BJ (cell line): ENCODE measurements at regions not wholly inside any gene's neighbourhood (a gene's known extent, or its start where the extent isn't known, plus 50 kb on each side); places are given as distances from the start of the nearest gene placed in this dataset.

Source experiments
- CTCF ChIA-PET: fragments of 350-600 bp; formaldehyde crosslinking; extraction: SDS; loops from one replicate; lab custom pipeline; 2021; ENCODE audit warnings: antibody characterized with exemption, inconsistent platforms; lab: Yijun Ruan, JAX
- POLR2A ChIA-PET: fragments of 300-600 bp; sonication (Branson Sonifier 250); formaldehyde crosslinking; extraction: SDS; loops from one replicate; lab custom pipeline; 2021; ENCODE audit warnings: antibody characterized with exemption; lab: Charles Lee
- DNase-seq: peaks from one replicate; pipeline ENCODE4 v3.0.0-alpha.2; 2011; ENCODE audit warnings: low read depth
- H3K27me3 ChIP-seq: 2 replicates; pipeline ENCODE4 v1.6.0; 2011; ENCODE audit warnings: low read length; ENCODE audit not compliant: control insufficient read depth, insufficient read depth
- H3K36me3 ChIP-seq: 2 replicates; pipeline ENCODE4 v1.5.1; 2011; ENCODE audit warnings: low read length; ENCODE audit not compliant: control insufficient read depth, insufficient read depth
- H3K4me3 ChIP-seq: 2 replicates; pipeline ENCODE4 v1.5.1; 2011; ENCODE audit warnings: low read depth, mild to moderate bottlenecking, control low read depth, low read length
- TF ChIP-seq, protein P1 (sequence below): IDR thresholded peaks from 2 replicates; pipeline ENCODE4 v1.5.1; 2011; ENCODE audit warnings: low read depth, mild to moderate bottlenecking, control low read depth, inconsistent platforms, low read length, moderate library complexity; ENCODE audit not compliant: insufficient read depth

DNA sequence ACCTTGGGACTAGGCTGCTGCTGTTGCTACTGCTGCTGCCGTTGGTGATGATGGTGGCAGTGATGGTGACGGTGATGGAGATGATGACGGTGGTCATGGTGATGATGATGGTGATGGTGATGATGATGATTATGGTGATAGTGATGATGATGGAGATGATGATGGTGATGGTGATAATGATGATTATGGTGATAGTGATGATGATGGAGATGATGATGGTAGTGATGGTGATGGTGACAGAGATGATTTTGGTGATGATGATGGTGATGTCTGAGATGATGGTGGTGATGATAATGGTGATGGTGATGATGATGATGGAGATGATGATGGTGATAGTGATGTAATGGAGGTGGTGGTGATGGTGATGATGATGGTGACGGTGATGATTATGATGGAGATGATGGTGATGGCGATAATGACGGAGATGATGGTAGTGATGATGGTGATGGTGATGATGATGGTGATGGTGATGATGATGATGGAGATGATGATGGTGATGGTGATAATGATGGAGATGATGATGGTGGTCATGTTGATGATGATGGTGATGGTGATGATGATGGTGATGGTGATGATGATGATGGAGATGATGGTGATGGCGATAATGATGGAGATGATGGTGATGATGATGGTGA lies 156.8 kb upstream of the PWP1 start:
- no peaks in the 10 kb centered on the region for H3K27me3 ChIP-seq
- no peak overlapping the region for H3K4me3 ChIP-seq
- TF ChIP-seq, protein P1, sequence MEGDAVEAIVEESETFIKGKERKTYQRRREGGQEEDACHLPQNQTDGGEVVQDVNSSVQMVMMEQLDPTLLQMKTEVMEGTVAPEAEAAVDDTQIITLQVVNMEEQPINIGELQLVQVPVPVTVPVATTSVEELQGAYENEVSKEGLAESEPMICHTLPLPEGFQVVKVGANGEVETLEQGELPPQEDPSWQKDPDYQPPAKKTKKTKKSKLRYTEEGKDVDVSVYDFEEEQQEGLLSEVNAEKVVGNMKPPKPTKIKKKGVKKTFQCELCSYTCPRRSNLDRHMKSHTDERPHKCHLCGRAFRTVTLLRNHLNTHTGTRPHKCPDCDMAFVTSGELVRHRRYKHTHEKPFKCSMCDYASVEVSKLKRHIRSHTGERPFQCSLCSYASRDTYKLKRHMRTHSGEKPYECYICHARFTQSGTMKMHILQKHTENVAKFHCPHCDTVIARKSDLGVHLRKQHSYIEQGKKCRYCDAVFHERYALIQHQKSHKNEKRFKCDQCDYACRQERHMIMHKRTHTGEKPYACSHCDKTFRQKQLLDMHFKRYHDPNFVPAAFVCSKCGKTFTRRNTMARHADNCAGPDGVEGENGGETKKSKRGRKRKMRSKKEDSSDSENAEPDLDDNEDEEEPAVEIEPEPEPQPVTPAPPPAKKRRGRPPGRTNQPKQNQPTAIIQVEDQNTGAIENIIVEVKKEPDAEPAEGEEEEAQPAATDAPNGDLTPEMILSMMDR: no peak
- no peak for DNase-seq
- POLR2A ChIA-PET: no interaction called here
- H3K36me3 ChIP-seq: no peaks in the 10 kb centered on the region
- CTCF ChIA-PET: no interaction called here

GRCh38 chr12:107529991-107530390 lies 155.6 kb upstream of the PWP1 start:
- no peaks in the 10 kb centered on the region for H3K27me3 ChIP-seq
- no peak for DNase-seq
- no peak overlapping the region for H3K4me3 ChIP-seq
- ChIA-PET CTCF (no interaction called here), POLR2A (no interaction called here)
- no peaks in the 10 kb centered on the region for H3K36me3 ChIP-seq
- TF ChIP-seq, protein P1: no peak

DNA sequence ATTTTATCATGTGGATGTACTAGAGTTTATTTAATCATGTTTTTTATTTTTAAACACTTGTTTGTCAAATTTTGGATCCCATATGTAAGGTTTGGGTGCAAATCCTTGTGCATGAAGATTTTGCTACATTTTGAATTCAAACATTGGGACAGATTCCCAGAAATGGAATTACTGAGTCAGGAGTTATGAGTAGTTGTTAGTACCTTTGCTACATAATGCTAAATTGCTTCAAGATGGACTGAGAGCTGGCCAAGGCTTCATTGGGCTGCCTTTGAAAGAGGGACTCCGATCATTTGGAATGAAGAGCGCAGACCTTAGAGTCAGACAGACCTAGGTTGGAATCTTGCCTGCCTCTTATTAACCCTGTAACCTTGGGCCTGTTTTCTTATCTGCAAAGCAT lies 154.9 kb upstream of the PWP1 start:
- Histone ChIP-seq H3K4me3 (no peak overlapping the region), H3K27me3 (no peaks in the 10 kb centered on the region), H3K36me3 (no peaks in the 10 kb centered on the region)
- ChIA-PET POLR2A (no interaction called here), CTCF (interaction anchor here (0.6 kb wide), 1 partner anchor 40 kb away, joined by 3 read pairs; no protein-coding TSS in a partner anchor)
- no peak for DNase-seq
- TF ChIP-seq, protein P1: no peak

DNA sequence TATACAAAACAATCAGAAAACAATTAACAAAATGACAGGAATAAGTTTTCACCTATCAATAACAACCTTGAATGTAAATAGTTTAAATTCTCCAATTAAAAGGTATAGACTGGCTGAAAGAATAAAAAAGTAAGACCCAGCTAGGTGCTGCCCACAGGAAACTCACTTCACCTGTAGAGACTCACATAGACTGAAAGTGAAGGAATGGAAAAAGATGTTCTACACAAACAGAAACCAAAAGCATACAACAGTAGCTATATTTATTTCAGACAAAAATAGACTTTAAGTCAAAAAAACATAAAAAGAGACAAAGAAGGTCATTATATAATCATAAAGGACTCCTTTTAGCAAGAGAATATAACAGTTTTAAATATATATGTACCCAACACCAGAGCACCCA lies 152.4 kb upstream of the PWP1 start:
- Histone ChIP-seq H3K27me3 (no peaks in the 10 kb centered on the region), H3K4me3 (no peak overlapping the region), H3K36me3 (no peaks in the 10 kb centered on the region)
- TF ChIP-seq, protein P1: no peak
- DNase-seq: no peak
- CTCF ChIA-PET: no interaction called here
- POLR2A ChIA-PET: no interaction called here

DNA sequence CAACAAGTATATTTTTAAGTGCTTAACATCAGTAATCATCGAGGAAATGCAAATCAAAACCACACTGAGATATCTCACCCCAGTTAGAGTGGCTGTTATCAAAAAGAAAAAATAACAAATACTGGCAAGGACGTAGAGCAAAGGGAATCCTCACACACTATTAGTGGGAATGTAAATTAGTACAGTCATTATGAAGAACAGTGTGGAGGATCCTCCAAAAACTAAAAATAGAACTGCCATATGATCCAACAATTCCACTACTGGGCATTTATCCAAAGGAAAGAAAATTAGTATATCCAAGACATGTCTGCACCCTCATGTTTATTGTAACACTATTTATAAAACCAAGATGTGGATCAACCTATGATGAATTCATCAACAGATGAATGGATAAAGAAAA lies 149.0 kb upstream of the PWP1 start:
- no peak for DNase-seq

More for the DNA sequence above, 149.0 kb upstream of the PWP1 start:
- Histone ChIP-seq H3K4me3 (no peak overlapping the region), H3K36me3 (no peaks in the 10 kb centered on the region), H3K27me3 (no peaks in the 10 kb centered on the region)
- TF ChIP-seq, protein P1: no peak
- ChIA-PET POLR2A (no interaction called here), CTCF (no interaction called here)
